HFFc6 (cell line): ENCODE measurements at regions not wholly inside any gene's neighbourhood (a gene's known extent, or its start where the extent isn't known, plus 50 kb on each side); places are given as distances from the start of the nearest gene placed in this dataset.

Experiments
- DNase-seq: peaks from one replicate; pipeline ENCODE4 v3.0.0-alpha.2; 2018
- H3K27ac Mint-ChIP-seq: 2 replicates; pipeline ENCODE4 v1.8.0; 2020; ENCODE audit warnings: mild to moderate bottlenecking, mixed read lengths
- H3K27me3 Mint-ChIP-seq: 2 replicates; pipeline ENCODE4 v1.8.0; 2021; ENCODE audit warnings: mild to moderate bottlenecking, moderate library complexity, mixed read lengths; ENCODE audit not compliant: insufficient read depth
- H3K36me3 Mint-ChIP-seq: 2 replicates; pipeline ENCODE4 v1.8.0; 2021; ENCODE audit warnings: low read depth, mixed read lengths
- H3K4me1 Mint-ChIP-seq: 2 replicates; pipeline ENCODE4 v1.8.0; 2020; ENCODE audit warnings: low read depth, mixed read lengths
- H3K4me3 Mint-ChIP-seq: 2 replicates; pipeline ENCODE4 v1.8.0; 2020; ENCODE audit warnings: mild to moderate bottlenecking, moderate library complexity, mixed read lengths
- H3K9me3 Mint-ChIP-seq: 2 replicates; pipeline ENCODE4 v1.8.0; 2020; ENCODE audit warnings: mild to moderate bottlenecking, mixed read lengths
- CTCF ChIP-seq: fragments of 200-600 bp; sonication (generic); IDR thresholded peaks from 2 replicates; pipeline ENCODE4 v1.5.0; 2021; ENCODE audit warnings: antibody characterized with exemption, mild to moderate bottlenecking

- peaks cover 8% of the 10 kb centered on the region; the same call in 1 of the 2 replicates for H3K9me3 Mint-ChIP-seq
- TF ChIP-seq CTCF = no peak
- no peak for DNase-seq
- H3K27me3 Mint-ChIP-seq = no peaks in the 10 kb centered on the region
- no peak overlapping the region for H3K27ac Mint-ChIP-seq
- H3K4me1 Mint-ChIP-seq = no peaks in the 10 kb centered on the region
- H3K4me3 Mint-ChIP-seq = no peak overlapping the region
- H3K36me3 Mint-ChIP-seq = no peaks in the 10 kb centered on the region
These were observed 563.8 kb downstream of the TDRD15 start for GRCh38 chr2:21687589-21687988.

GRCh38 chr2:21690005-21690404 lies 566.2 kb downstream of the TDRD15 start:
- DNase-seq = no peak
- Mint-ChIP-seq H3K4me1 (no peaks in the 10 kb centered on the region), H3K27ac (no peak overlapping the region), H3K4me3 (no peak overlapping the region), H3K36me3 (peaks cover 5% of the 10 kb centered on the region; the same call in 1 of the 2 replicates), H3K27me3 (no peaks in the 10 kb centered on the region), H3K9me3 (peaks cover 8% of the 10 kb centered on the region; the same call in 1 of the 2 replicates)
- TF ChIP-seq CTCF = no peak

- Mint-ChIP-seq H3K4me1 (no peaks in the 10 kb centered on the region), H3K27me3 (no peaks in the 10 kb centered on the region), H3K4me3 (no peak overlapping the region), H3K9me3 (peaks cover 19% of the 10 kb centered on the region), H3K27ac (no peak overlapping the region), H3K36me3 (peaks cover 5% of the 10 kb centered on the region; the same call in 1 of the 2 replicates)
- TF ChIP-seq CTCF = no peak
- DNase-seq = no peak
These were observed 569.3 kb downstream of the TDRD15 start for GRCh38 chr2:21693081-21693480.

- DNase-seq = no peak
- no peak for TF ChIP-seq CTCF
- H3K4me1 Mint-ChIP-seq = no peaks in the 10 kb centered on the region
- no peaks in the 10 kb centered on the region for H3K27me3 Mint-ChIP-seq
- H3K27ac Mint-ChIP-seq = no peak overlapping the region
- H3K9me3 Mint-ChIP-seq = peaks cover 22% of the 10 kb centered on the region
- no peak overlapping the region for H3K4me3 Mint-ChIP-seq
- H3K36me3 Mint-ChIP-seq = peaks cover 5% of the 10 kb centered on the region; the same call in 1 of the 2 replicates
These were observed 570.5 kb downstream of the TDRD15 start for GRCh38 chr2:21694079-21694878.

- Mint-ChIP-seq H3K9me3 (peaks cover 25% of the 10 kb centered on the region), H3K27me3 (no peaks in the 10 kb centered on the region), H3K36me3 (peaks cover 5% of the 10 kb centered on the region; the same call in 1 of the 2 replicates), H3K27ac (no peak overlapping the region), H3K4me3 (no peak overlapping the region), H3K4me1 (no peaks in the 10 kb centered on the region)
- DNase-seq = no peak
- no peak for TF ChIP-seq CTCF
These were observed 573.1 kb downstream of the TDRD15 start for GRCh38 chr2:21696900-21697299.
